NCI-H345 treated with DMSO at 0.1 percent for 48 hours (cell line): ENCODE measurements at regions not wholly inside any gene's neighbourhood (a gene's known extent, or its start where the extent isn't known, plus 50 kb on each side); places are given as distances from the start of the nearest gene placed in this dataset.

Source experiments
- DNase-seq: peaks from one replicate; lab custom pipeline; 2025; ENCODE audit not compliant: unreplicated experiment; lab: John Stamatoyannopoulos, UW

GRCh38 chr11:104830508-104830907 is 67.8 kb downstream of the CASP12 start:
- no peak for DNase-seq

GRCh38 chr11:104830080-104830479 is 68.2 kb downstream of the CASP12 start:
- DNase-seq = no peak

GRCh38 chr11:104826772-104827171 is 71.5 kb downstream of the CASP12 start:
- DNase-seq = no peak

GRCh38 chr11:104823657-104824056 is 74.6 kb downstream of the CASP12 start:
- DNase-seq = no peak

- DNase-seq = no peak
These were observed 77.8 kb downstream of the CASP12 start for GRCh38 chr11:104820431-104820830.

- no peak for DNase-seq
These were observed 78.7 kb downstream of the CASP12 start for GRCh38 chr11:104819603-104820002.

- DNase-seq = no peak
These were observed 79.2 kb downstream of the CASP12 start for GRCh38 chr11:104819107-104819506.

GRCh38 chr11:104817973-104818372 is 80.3 kb downstream of the CASP12 start:
- DNase-seq = no peak

GRCh38 chr11:104813532-104813931 is 84.7 kb downstream of the CASP12 start:
- no peak for DNase-seq

- no peak for DNase-seq
These were observed 86.0 kb downstream of the CASP12 start for GRCh38 chr11:104812103-104812788.

- DNase-seq = no peak
These were observed 94.5 kb downstream of the CASP12 start for GRCh38 chr11:104803776-104804175.

- DNase-seq = no peak
These were observed 99.0 kb downstream of the CASP12 start for GRCh38 chr11:104799251-104799650.

GRCh38 chr11:104798789-104799188 is 99.5 kb downstream of the CASP12 start:
- no peak for DNase-seq

- no peak for DNase-seq
These were observed 102.0 kb downstream of the CASP12 start for GRCh38 chr11:104796301-104796700.

GRCh38 chr11:104795501-104796213 is 102.6 kb downstream of the CASP12 start:
- no peak for DNase-seq

GRCh38 chr11:104792861-104793260 is 105.4 kb downstream of the CASP12 start:
- no peak for DNase-seq

- no peak for DNase-seq
These were observed 106.4 kb downstream of the CASP12 start for GRCh38 chr11:104791896-104792295.

GRCh38 chr11:104784684-104785460 is 113.4 kb downstream of the CASP12 start:
- DNase-seq = no peak

GRCh38 chr11:104783241-104783640 is 115.0 kb downstream of the CASP12 start:
- DNase-seq = no peak

- no peak for DNase-seq
These were observed 115.9 kb downstream of the CASP12 start for GRCh38 chr11:104782377-104782754.

GRCh38 chr11:104781719-104782376 is 116.4 kb downstream of the CASP12 start:
- no peak for DNase-seq
